ENCODE measurements at regions not wholly inside any gene's neighbourhood (a gene's known extent, or its start where the extent isn't known, plus 50 kb on each side); places are given as distances from the start of the nearest gene placed in this dataset.
"Not testable (repeated sequence)": the region's sequence is repeated elsewhere in the genome, so short reads cannot be mapped to it uniquely, and the experiment has no call there.

- ATAC-seq = no peak
- DNase-seq (ENCODE audit: low spot score) = no peak
Observed at GRCh38 chr12:46711756-46712155, 114.0 kb downstream of the SLC38A4 start.

- no peak for DNase-seq (ENCODE audit: low spot score)
- ATAC-seq = no peak
Observed at GRCh38 chr12:46710125-46710743, 115.6 kb downstream of the SLC38A4 start.

GRCh38 chr12:46702581-46703344, 123.0 kb downstream of the SLC38A4 start:
- no peak for ATAC-seq
- DNase-seq (ENCODE audit: low spot score) = no peak

GRCh38 chr12:46701356-46701755, 124.4 kb downstream of the SLC38A4 start:
- DNase-seq (ENCODE audit: low spot score) (no peak), ATAC-seq (no peak)

GRCh38 chr12:46699986-46700385, 125.8 kb downstream of the SLC38A4 start:
- DNase-seq (ENCODE audit: low spot score) (no peak), ATAC-seq (no peak)

- DNase-seq (ENCODE audit: low spot score) = no peak
- no peak for ATAC-seq
Observed at GRCh38 chr12:46698003-46698402, 127.8 kb downstream of the SLC38A4 start.

GRCh38 chr12:46693518-46693917, 132.3 kb downstream of the SLC38A4 start:
- ATAC-seq (no peak), DNase-seq (ENCODE audit: low spot score) (no peak)

GRCh38 chr12:46693034-46693433, 132.8 kb downstream of the SLC38A4 start:
- ATAC-seq (no peak), DNase-seq (ENCODE audit: low spot score) (no peak)

GRCh38 chr12:46692606-46693005, 133.2 kb downstream of the SLC38A4 start:
- no peak for DNase-seq (ENCODE audit: low spot score)
- no peak for ATAC-seq

GRCh38 chr12:46686267-46686942, 139.4 kb downstream of the SLC38A4 start:
- DNase-seq (ENCODE audit: low spot score) (no peak), ATAC-seq (no peak)

GRCh38 chr12:46684243-46684642, 141.6 kb downstream of the SLC38A4 start:
- not testable (repeated sequence) for ATAC-seq; DNase-seq (ENCODE audit: low spot score)

- DNase-seq (ENCODE audit: low spot score) (no peak), ATAC-seq (peak; percentile 20)
Observed at GRCh38 chr12:46682148-46682547, 143.6 kb downstream of the SLC38A4 start.

- DNase-seq (ENCODE audit: low spot score) (no peak), ATAC-seq (no peak)
Observed at GRCh38 chr12:46680506-46680905, 145.3 kb downstream of the SLC38A4 start.

- no peak for ATAC-seq
- no peak for DNase-seq (ENCODE audit: low spot score)
Observed at GRCh38 chr12:46679754-46680153, 146.0 kb downstream of the SLC38A4 start.

- DNase-seq (ENCODE audit: low spot score) (no peak), ATAC-seq (no peak)
Observed at GRCh38 chr12:46678426-46678825, 147.4 kb downstream of the SLC38A4 start.

- DNase-seq (ENCODE audit: low spot score) (no peak), ATAC-seq (peak; percentile 26)
Observed at GRCh38 chr12:46677749-46678148, 148.0 kb downstream of the SLC38A4 start.

- ATAC-seq = no peak
- no peak for DNase-seq (ENCODE audit: low spot score)
Observed at GRCh38 chr12:46676797-46677520, 148.8 kb downstream of the SLC38A4 start.

- no peak for DNase-seq (ENCODE audit: low spot score)
- no peak for ATAC-seq
Observed at GRCh38 chr12:46676396-46676795, 149.4 kb downstream of the SLC38A4 start.

- DNase-seq (ENCODE audit: low spot score) (peak; percentile 50), ATAC-seq (peak; percentile 95)
Observed at GRCh38 chr12:46675736-46676135, 150.1 kb downstream of the SLC38A4 start.

GRCh38 chr12:46674800-46675199, 151.0 kb downstream of the SLC38A4 start:
- DNase-seq (ENCODE audit: low spot score) (no peak), ATAC-seq (no peak)

- DNase-seq (ENCODE audit: low spot score) (no peak), ATAC-seq (no peak)
Observed at GRCh38 chr12:46674129-46674528, 151.7 kb downstream of the SLC38A4 start.
